AG04449 (cell line): ENCODE measurements at regions not wholly inside any gene's neighbourhood (a gene's known extent, or its start where the extent isn't known, plus 50 kb on each side); places are given as distances from the start of the nearest gene placed in this dataset.

ENCODE experiments used
- CTCF ChIA-PET: fragments of 350-600 bp; formaldehyde crosslinking; extraction: SDS; loops from one replicate; lab custom pipeline; 2021; ENCODE audit warnings: antibody characterized with exemption; lab: Yijun Ruan, JAX
- POLR2A ChIA-PET: fragments of 400-600, 350-600 bp; formaldehyde crosslinking; extraction: SDS; loops from one replicate; lab custom pipeline; 2020; ENCODE audit warnings: antibody characterized with exemption, inconsistent platforms; lab: Yijun Ruan, JAX
- DNase-seq: peaks from one replicate; pipeline ENCODE4 v3.0.0-alpha.2; 2010; ENCODE audit warnings: low read depth, low spot score
- H3K4me3 ChIP-seq: 2 replicates; pipeline ENCODE4 v1.5.1; 2011; ENCODE audit warnings: low read depth, mild to moderate bottlenecking, control low read depth, low read length
- CTCF ChIP-seq: IDR thresholded peaks from one replicate; pipeline ENCODE4 v1.5.1; 2011; ENCODE audit warnings: mild to moderate bottlenecking, moderate library complexity, low read length, control low read depth, inconsistent platforms; ENCODE audit not compliant: insufficient read depth; ENCODE audit errors: missing control alignments

- ChIA-PET POLR2A (no interaction called here), CTCF (no interaction called here)
- DNase-seq: no peak
- no peak for TF ChIP-seq CTCF
- no peak overlapping the region for H3K4me3 ChIP-seq
These were observed 111.7 kb upstream of the NR2F2 start for GRCh38 chr15:96218623-96219455.

- no peak for DNase-seq
- no peak for TF ChIP-seq CTCF
- ChIA-PET CTCF (no interaction called here), POLR2A (no interaction called here)
- no peak overlapping the region for H3K4me3 ChIP-seq
These were observed 110.8 kb upstream of the NR2F2 start for GRCh38 chr15:96219681-96220080.

DNA sequence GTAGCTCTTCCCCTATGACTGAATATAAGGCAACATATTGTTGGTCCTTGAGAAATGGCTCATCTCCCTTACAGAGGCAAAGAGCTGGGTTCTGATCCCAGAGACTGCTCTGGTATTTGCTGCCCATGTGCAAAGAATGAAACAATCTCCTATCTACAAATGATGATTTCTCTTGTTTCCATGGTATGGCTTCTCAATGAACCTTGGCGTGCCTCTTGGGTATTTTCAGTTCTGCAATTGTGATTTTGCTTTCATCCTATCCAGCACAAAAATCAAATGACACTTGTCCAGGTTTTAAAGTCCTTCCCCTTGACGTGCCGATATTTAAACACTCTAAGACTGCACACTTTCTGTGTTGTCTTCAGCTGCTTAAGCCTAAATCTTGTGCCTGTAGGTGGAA, 109.8 kb upstream of the NR2F2 start:
- no peak for TF ChIP-seq CTCF
- DNase-seq: no peak
- H3K4me3 ChIP-seq: no peak overlapping the region
- ChIA-PET POLR2A (interaction anchor here (0.6 kb wide), 1 partner anchor 120 kb away, joined by 4 read pairs; no protein-coding TSS in a partner anchor), CTCF (no interaction called here)

DNA sequence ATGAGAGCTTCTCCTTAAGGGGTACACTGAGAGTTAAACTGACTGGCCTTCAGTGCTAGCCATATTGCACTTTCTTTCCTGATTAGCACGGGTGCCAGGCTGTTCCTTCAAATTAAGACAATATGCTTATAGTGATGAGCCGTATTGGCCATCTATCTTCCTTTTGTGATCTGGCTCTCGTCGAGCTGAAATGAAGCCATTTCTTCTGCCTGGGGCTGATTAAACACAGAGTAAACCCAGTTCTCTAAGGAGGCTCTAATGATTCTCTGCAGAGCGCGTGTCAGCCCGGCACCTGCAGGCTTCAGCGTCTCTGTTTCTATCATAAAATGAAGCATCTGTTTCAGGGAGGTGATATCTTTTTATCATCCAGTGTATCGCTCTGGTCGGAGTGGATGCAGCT, 107.5 kb upstream of the NR2F2 start:
- TF ChIP-seq CTCF: no peak
- POLR2A ChIA-PET: no interaction called here
- no peak overlapping the region for H3K4me3 ChIP-seq
- CTCF ChIA-PET: no interaction called here
- DNase-seq: no peak

GRCh38 chr15:96223939-96224338, 106.6 kb upstream of the NR2F2 start:
- CTCF ChIA-PET: no interaction called here
- no peak for TF ChIP-seq CTCF
- DNase-seq: no peak
- H3K4me3 ChIP-seq: no peak overlapping the region
- POLR2A ChIA-PET: no interaction called here

- CTCF ChIA-PET: no interaction called here
- H3K4me3 ChIP-seq: no peak overlapping the region
- no peak for DNase-seq
- no peak for TF ChIP-seq CTCF
- POLR2A ChIA-PET: no interaction called here
These were observed 104.7 kb upstream of the NR2F2 start for GRCh38 chr15:96225642-96226259.
